MM.1S (cell line): ENCODE measurements at regions not wholly inside any gene's neighbourhood (a gene's known extent, or its start where the extent isn't known, plus 50 kb on each side); places are given as distances from the start of the nearest gene placed in this dataset.

Experiments used
- EZH2 ChIP-seq: fragments of 300-600 bp; sonication (generic); optimal IDR thresholded peaks from 2 replicates; pipeline ENCODE3; 2017; ENCODE audit warnings: low read depth, mild to moderate bottlenecking, antibody characterized with exemption, low read length, mixed read lengths
- EZH2phosphoT487 ChIP-seq: fragments of 300-600 bp; sonication (generic); IDR thresholded peaks from 2 replicates; pipeline ENCODE4 v1.6.1; 2018; ENCODE audit warnings: antibody characterized with exemption, low read length

DNA sequence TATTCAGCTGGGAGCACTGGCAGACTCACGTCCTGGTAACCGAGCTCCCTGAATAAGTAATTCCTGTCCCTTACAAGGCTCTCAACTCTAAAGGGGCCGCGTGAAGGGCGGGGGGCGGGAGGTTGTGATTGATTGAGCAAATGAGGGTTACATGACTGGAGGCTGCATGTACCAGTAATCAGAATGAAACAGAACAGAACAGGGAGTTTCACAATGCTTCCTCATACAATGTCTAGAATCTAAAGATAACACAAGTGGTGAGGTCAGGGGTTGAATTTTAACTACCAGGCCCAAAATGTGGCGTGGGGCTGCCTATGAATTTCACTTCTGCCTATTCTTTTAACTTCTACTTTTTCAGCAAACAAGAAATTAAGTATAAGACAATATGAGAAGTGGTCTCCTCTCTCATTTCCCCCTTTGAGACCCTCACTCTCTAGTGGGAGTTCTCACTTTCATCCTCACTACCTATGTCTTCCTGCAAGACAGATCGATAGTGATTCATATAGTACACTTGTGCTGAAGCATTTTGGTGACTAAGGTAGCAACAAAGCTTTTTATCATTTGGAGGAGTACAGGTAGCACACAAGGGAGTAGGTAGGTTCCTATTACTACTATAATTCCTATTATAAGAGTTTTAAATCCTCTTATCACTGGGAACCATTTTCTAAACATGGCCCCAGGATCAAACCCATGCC is 239.8 kb downstream of the KTN1 start:
- TF ChIP-seq EZH2phosphoT487 (no peak), EZH2 (no peak)
